Kasumi-1 (cell line): ENCODE measurements at regions not wholly inside any gene's neighbourhood (a gene's known extent, or its start where the extent isn't known, plus 50 kb on each side); places are given as distances from the start of the nearest gene placed in this dataset.

Experiments used
- DNase-seq, 2 experiments: peaks; one replicate each; lab custom pipeline; 2025; lab: John Stamatoyannopoulos, UW

DNA sequence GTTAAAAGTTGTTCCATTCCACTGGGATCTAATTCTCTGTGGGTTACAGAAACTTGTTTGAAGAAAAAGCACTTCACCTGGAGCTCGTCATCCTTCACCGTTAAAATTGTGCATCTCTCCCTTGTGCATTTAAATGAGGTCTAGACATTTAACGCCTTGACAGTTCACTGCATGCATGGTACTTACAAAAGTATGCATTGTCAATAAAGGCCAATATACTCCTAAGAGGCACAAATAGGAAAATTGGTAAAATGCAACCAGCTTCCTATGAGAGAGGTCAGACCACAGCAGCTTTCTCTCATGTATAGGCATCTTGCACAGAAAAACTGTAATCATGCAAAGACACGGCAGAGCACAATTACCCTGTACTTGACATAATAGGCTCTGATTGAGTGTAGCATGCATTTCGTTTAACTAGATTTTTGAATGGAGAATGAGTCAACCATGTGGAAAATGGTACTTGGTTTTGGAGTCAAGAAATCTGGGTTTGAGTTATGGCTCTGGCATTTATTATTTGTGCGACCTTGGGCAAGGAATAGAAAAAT is 378.5 kb downstream of the RFPL4B start:
- no peak for DNase-seq

DNA sequence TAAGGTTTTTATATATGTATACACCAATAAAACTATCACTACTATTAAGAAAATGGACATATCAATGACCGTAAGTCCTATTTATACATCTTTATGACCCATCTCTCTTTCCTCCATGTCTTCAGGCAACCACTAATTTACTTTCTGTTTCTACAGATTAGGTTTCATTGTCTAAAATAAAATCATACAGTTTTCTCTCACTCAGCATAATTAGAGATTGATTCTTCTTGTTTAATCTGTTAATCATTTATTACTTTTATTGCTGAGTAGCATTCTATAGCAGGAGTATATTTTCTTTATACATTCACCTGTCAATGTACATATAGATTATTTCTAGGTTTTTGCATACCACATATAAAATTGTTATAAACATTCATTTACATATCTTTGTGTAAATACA is 388.0 kb downstream of the RFPL4B start:
- no peak for DNase-seq

DNA sequence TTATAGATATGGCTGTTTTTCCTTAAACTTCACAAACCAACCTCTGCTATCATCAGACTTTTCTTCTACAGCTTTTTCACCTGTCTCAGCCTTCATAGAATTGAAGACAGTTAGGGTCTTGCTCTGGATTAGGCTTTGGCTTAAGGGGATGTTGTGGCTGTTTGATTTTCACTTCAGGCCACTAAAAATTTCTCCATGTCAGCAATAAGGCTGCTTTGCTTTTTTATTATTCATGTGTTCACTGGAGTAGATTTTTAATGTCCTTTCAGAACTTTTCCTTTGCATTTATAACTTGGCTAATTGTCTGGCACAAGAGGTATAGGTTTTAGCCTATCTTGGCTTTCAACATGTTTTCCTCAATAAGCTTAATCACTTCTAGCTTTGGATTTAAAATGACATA is 392.6 kb downstream of the RFPL4B start:
- DNase-seq, result no peak

DNA sequence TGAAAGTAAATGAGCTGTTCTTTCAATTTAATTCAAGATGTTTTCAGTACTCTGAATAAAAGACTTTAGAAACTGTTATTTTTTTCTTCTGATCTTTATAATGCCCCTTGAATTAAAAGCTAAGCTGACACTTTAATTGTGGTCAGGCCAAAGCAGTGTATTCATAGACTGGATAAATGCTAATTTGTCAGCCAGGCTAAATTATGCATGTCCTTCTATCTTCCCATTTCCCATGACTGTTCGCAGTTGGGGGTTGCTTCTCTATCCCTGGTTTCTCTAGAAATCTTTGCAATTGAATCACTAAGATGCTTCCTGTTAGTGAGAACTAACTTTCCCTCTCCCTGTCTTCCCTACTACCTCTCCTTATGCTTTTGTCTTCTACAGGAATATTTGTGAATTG is 396.2 kb downstream of the RFPL4B start:
- DNase-seq, result no peak

DNA sequence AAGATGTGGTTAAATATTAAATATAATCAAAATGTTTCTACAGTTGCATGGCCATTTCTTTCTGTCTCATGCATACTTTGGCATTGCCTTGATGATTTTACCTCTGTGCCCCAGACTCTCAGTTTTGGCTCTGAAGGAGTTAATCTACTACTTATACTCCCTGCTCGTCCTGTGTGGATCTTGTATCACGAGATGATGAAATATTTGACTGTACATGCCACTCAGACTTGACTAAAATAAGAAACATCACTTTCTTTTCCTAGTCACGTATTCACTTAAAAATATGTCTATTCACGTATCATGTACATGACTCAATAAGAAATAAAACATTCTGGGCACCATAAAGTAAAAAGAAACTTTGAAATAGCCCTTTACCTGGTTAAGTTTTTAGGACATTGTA is 397.7 kb downstream of the RFPL4B start:
- no peak for DNase-seq

DNA sequence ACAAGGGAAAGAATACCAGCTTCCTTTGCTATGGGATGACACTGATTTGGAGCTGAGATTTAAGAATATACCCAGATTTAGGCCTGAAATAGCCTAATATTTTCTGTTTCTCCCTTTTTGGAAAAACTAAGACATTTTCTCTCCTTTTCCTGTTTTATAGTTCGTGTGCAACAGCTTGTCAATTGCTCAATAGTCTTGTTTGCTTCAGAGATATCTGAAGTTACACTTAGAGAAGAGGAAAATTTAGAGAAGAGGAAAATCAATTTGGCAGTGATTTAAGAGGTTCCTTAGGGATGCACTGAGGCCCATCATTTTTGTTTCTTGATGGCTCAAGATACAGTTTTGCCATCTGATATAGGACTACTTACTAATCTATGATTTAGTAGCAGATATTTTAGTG is 398.6 kb downstream of the RFPL4B start:
- no peak for DNase-seq

DNA sequence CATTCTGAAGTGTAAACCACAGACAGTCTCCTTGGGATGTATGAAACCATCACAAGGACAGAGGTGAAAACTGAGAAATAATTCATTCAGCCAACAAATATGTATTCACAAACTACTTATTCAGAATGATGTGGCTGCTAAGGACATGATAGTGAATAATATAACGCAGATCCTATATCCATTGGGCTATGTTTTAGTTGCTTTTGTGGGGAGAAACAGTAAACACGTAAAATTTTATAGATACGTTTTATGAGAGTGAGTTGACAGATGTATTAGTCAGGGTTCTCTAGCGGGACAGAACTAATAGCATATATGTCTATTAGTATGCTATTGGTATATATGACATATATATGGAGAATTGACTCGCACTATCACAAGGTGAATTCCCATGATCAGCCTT is 402.5 kb downstream of the RFPL4B start:
- DNase-seq, result no peak

DNA sequence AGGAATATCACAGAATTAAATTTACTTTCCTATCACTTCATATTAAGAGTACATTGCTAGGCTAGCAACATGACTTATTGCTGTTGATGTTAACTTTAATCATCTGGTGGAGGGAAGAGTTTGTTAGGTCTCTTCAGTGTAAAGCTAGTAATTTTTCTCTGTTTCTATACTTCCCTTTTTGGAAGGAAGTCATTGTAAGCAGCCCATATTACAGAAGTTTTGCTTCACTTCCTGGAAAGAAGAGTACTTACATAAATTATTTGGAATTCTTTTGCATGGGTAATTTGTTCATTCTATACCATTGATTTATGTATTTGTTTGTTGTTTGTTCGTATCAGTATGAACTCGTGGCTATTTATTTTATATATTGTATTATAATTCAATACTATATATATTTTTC is 405.2 kb downstream of the RFPL4B start:
- peak; percentile 65 to 68 for DNase-seq

DNA sequence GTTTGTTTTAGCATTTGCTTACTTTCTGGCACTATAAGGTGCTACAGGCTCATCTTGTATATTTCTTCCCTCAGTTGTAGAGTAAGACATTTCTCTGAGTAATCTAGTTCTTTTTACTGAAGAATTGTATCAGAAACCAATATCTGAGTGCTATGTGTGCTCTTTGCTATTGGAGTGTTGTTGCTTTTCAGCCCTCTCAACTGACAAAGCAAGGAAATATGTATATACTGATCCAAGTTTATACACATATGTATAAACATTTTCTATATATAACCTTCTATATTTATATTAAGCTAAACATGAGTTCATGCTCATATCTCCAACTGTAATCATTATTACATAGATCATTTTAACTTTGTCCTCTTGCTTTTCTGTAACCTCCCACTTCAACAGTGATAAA is 405.7 kb downstream of the RFPL4B start:
- DNase-seq, result no peak

DNA sequence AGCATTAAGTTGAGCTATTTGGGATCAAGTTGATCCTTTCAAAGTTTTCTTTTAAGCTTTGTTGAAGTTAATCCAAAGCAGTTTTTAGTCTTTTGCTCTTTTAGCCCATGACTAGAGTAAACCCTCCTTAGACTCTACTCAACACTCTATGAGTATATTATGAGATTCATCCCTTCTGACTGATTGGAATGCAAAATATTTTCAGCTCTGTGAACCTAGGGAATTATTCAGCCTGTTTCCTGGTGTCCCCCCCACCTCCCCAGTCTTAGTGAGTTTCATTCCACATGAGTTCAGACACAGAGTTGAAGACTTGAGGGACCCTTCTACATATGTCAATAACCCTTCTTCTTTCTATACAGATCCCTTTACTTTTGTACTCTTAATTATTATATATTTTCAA is 413.7 kb downstream of the RFPL4B start:
- DNase-seq, result no peak

DNA sequence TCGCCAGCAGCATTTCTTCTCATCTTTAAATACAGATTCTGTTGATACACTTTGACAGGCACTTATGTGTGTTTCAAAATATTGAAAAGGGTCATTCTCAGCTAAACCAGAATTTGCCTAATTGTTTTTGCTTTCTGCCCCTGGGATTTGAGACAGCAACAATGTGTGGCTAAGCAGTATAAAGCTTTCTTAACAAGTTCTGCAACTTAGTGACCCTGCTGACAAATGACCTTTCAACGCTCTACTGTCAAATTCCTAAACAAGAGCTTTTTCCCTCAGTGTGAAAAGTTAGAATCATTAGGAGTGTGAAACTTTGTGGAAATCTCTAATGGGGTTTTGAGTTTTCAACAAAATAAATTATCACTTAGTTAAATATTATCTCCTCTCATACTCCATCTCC is 414.6 kb downstream of the RFPL4B start:
- DNase-seq, result no peak

DNA sequence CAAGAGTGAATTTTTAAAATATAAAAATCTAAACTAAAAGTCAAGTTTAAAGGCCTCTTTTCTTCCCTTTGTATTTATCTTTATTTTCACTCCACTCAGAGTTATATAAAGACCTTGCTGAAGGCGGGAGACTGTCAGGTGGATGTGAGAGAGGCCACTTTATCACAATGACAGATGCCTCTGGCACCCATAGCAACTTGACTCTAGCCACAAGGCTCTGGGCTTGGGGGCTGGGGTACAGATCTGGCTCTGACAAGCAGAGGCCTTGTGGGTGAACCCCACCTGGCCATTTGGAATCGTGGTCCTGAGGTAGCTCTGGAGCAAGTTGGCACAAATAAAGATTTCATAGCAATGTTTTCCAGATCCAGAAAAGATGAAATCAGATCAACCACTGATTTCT is 417.2 kb downstream of the RFPL4B start:
- DNase-seq, result no peak

DNA sequence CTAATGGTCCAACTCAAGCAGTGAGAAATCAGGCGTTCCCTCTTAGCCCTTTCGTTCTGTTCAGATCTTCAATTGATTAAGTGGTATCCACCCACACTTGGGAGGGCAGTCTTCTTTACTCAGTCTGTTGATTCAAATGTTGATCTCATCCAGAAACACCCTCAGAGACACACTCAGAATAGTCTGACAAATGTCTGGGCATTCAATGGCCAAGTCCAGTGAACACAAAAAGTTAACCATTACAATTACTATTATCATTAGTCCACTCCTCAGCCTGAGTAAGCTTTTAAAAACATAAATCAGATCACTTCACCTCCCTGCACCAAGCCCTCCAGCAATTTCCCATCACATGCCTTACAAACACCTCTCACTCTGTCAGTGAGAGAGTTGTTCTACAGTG is 423.2 kb downstream of the RFPL4B start:
- no peak for DNase-seq

DNA sequence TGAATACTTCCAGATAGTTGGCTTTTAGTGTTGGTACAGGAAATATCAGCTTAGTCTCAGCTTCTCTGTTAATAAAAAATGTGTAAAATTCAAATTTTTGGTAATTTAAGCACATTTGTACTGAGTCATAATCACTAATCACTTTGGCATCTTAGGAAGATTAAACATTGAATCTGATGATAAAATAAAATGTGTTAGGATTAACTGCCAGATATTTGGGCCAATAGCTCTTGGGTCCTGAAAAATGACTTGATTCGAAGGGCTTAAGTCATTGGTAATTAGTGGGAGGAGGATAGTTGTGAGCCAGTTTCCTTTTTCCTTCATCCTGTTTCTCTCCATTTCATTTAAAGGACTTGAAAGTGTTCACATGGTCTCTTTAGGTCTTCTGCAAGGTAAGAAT is 426.1 kb downstream of the RFPL4B start:
- no peak for DNase-seq

DNA sequence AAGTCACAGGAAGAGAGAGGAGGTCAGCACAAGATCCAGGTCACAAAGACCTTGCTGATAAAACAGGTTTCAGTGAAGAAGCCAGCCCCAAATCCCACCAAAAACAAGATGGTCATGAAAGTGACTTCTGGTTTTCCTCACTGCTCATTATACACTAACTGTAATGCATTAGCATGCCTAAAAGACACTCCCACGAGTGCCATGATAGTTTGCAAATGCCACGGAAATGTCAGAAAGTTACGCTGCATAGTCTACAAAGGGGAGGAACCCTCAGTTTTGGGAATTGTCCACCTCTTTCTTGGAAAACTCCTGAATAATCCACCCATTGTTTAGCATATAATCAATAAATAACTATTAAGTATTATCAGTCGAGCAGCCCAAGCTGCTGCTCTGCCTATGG is 427.2 kb downstream of the RFPL4B start:
- no peak for DNase-seq

DNA sequence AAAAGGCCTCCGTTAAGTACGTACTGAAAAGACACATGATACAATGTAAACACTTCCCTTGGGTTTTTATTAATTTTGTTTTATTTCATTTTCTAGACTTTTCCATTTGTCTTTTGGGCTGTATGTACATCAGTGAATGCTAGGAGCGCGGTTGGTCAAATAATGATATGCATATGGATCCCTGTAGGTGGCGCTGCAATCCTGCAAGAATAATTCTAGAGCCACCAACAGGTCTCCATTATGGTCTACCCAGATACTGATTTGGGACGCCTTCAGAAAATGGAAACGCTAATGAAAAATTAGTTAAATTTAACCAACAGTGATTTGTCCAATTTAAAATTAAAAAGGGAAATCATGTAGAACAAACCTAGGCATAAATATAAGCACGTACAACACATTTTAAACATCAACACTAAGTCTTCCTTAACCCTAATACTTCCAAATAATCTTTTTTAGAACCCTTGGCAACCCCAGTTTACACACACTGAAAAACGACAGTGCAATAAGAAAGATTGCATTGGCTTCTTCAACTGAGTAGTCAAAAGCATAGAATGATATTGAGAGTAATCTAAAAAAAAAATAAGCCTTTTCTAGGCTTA is 433.5 kb downstream of the RFPL4B start:
- DNase-seq, result peak; percentile 82 to 87

DNA sequence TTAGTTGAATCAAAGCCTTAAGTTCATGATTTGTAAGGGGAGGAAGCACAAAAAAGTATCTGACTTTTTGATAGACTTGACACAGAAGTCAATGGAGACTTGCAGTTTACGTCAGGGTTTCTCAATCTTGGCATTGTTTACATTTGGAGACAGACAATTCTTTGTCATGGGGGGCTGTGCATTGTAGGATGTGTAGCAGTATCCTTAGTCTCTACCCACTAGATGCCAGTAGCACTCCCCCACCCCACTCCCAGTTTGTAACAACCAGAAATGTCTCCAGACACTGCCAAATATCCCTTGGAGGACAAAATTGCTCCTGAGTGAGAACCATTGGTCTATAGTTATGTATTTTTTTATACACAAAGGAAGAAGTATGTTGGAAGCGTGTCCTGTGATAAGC is 434.1 kb downstream of the RFPL4B start:
- DNase-seq, result no peak

DNA sequence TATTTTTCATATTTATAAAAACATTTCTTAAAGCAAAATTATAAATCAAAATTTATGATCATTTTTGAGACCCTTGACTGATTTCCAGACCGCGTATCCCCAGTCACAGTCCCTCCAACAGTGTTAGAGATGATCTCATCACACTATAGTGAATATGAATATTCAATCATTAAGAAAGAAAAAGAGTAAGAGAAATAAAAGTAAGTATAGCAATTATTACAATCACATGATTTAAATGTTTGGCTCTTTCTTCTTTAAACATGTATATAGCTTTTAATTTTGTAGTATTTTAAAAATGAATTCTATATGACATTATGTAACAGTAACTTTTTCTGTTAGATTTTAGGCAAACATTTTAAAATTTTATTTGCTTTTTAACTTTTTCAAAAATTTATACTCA is 438.3 kb downstream of the RFPL4B start:
- DNase-seq, result no peak

DNA sequence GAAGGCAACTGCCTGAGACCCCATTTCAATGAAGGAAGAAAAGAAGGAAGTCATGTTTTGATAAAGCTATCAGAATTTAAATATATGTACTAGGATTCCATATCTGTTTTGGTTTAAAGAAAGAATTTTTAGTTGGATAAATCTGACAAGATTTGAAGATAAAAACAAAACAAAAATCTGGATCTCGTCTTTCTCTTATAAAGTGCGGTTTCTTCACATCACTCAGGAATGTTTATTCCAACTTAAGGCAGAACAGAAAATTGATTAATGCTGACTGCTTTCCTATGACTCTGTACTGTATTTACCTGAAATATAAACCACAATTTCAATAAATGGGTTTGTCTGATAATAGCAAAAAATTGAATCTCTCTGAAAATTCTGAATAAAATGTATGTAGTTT is 439.7 kb downstream of the RFPL4B start:
- DNase-seq, result no peak

DNA sequence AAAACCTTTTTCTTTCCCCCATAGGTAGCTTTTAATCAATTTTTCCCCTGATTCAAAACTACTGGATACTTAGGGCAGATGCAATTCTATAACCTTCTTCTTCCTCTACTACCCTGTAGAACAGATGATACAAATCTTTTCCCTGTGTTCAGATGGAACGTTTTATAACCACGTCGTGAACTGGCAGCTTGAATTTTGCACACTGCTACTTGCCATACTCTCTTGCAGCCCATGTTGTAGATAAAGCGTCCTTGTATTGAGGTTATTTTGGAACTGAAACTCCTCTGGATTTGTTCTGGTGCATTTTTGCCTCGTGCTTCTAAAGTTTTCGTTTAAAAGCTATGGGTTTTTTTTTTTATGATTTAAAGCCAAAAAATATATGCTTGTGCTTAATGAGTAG is 440.2 kb downstream of the RFPL4B start:
- DNase-seq, result no peak

DNA sequence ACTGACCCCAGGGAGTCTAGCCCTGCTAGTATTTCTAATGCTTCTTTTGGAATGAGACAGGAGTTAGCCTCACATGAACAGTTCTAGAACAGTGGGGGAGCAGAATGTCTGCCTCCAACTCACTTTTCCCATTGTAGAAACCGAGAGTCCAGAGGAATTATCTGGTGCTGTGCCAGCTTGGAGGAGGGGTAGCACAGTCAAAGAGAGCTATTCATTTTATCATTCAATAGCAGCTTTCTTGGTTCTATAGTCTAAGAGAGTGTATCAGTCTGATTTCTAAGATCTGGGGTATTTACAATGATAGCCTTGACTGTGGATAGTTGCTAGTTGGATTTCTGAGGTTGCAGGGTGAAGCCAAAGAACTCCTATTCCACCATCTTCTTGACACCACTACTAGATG is 448.2 kb downstream of the RFPL4B start:
- no peak for DNase-seq

DNA sequence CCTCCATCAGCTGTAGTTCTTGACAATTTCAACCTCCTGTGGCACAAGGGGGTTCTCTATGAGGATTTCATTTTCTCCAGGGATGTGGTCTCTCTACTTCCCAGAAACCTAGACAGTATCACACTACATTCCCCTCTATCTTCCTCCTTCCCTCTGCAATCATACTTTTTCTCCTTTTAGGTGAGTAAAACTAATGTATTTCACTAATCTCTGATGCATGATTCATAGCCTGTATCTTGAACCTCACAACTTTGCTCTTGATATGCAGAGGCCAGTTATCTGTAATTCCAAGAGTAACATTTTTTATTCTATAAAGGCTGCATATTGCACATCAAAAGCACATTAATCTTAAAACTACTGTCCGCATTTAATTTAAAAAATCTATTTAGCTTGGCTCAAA is 449.6 kb downstream of the RFPL4B start:
- DNase-seq, result no peak

DNA sequence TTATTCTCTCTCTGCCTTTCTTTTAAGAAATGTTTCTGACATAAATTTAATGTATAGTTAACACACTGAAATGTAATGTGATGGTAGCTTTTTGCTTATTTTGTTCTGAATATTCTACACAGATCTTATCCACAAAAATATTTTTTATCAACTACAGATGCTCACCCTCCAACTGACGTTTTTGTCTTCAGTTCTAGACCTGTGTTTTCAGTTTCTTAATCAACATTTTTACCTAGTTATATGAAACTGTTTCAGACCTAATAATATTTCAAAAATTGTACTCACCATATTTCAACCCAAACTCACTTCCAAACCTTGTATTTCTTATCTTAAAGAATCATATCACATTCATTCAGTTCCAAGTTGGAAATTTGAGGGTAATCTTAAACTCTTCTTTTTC is 452.8 kb downstream of the RFPL4B start:
- no peak for DNase-seq

DNA sequence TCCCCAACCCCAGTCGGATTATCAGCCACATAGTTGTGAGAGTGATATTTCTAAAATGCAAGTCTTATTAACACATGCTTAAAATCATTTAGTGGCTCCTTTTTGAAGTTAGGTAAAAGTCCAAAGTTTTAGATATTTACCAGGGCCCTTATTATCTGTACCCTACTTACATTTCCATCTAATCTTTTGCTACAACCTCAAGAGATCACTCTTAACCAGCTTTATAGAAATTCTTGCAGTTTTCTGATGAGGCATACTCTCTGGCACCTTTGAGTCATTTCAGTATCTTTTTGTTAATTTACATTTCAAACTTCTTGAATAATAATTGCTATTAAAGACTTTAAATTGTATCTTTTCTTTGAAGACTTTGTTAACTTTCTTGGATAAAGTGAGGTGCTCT is 453.3 kb downstream of the RFPL4B start:
- no peak for DNase-seq

DNA sequence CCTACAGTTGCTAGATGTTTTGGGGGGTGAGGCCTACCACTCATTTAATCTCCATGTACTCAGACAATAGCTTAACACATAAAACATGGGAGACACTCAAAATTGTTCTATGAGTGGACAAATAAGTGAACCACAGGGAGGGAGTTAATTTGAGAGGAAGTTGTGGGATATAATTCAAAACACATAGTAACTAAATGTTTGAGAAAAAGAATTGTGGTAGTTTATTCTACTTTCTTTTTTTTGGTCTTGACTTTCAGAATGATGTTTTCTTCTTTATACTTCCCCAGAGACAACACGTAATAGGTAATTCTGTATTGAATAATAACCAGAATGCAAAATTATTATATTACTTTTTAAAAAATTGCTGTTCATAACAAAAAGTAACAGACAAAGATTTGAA is 453.8 kb downstream of the RFPL4B start:
- DNase-seq, result no peak
